Activated CD4-positive, alpha-beta memory T cell treated with anti-CD3 and anti-CD28 coated beads for 36 hours (primary cell): ENCODE measurements at regions not wholly inside any gene's neighbourhood (a gene's known extent, or its start where the extent isn't known, plus 50 kb on each side); places are given as distances from the start of the nearest gene placed in this dataset.

Experiments
- CTCF ChIA-PET: fragments of 350-600 bp; sonication (Branson Sonifier 250); formaldehyde crosslinking; loops from one replicate; lab custom pipeline; 2021; ENCODE audit warnings: antibody characterized with exemption, inconsistent platforms; lab: Charles Lee
- POLR2A ChIA-PET: fragments of 350-600 bp; sonication (Branson Sonifier 250); formaldehyde crosslinking; loops from one replicate; lab custom pipeline; 2021; ENCODE audit warnings: antibody characterized with exemption; lab: Charles Lee
- DNase-seq: peaks from one replicate; pipeline ENCODE4 v3.0.0-alpha.2; 2020
- H3K27ac Mint-ChIP-seq: one replicate; pipeline ENCODE4 v1.8.0; 2021; ENCODE audit warnings: mixed read lengths
- H3K27me3 Mint-ChIP-seq: one replicate; pipeline ENCODE4 v1.8.0; 2021; ENCODE audit warnings: mixed read lengths
- H3K36me3 Mint-ChIP-seq: one replicate; pipeline ENCODE4 v1.8.0; 2021; ENCODE audit warnings: mixed read lengths
- H3K4me1 Mint-ChIP-seq: one replicate; pipeline ENCODE4 v1.8.0; 2021; ENCODE audit warnings: low read depth, mixed read lengths
- H3K4me3 Mint-ChIP-seq: one replicate; pipeline ENCODE4 v1.8.0; 2021; ENCODE audit warnings: mild to moderate bottlenecking, mixed read lengths
- H3K9me3 Mint-ChIP-seq: one replicate; pipeline ENCODE4 v1.8.0; 2021; ENCODE audit warnings: mixed read lengths
- intact Hi-C: fragments of 100-400 bp; cut with micrococcal nuclease; formaldehyde crosslinking; loops from one replicate; pipeline ENCODE4 v1.15.1; 2023

- DNase-seq: no peak
- Mint-ChIP-seq H3K27me3 (no peaks in the 10 kb centered on the region), H3K4me3 (no peak overlapping the region), H3K9me3 (no peaks in the 10 kb centered on the region), H3K4me1 (peaks cover 13% of the 10 kb centered on the region), H3K27ac (no peak overlapping the region), H3K36me3 (no peaks in the 10 kb centered on the region)
- POLR2A ChIA-PET: no interaction called here
- intact Hi-C loops: no loop called here
- CTCF ChIA-PET: no interaction called here
These were observed 334.1 kb upstream of the KLF6 start for GRCh38 chr10:4119107-4119506.

- CTCF ChIA-PET: no interaction called here
- H3K4me3 Mint-ChIP-seq: no peak overlapping the region
- intact Hi-C loops: no loop called here
These were observed 332.6 kb upstream of the KLF6 start for GRCh38 chr10:4117604-4118003.

GRCh38 chr10:4111643-4112042 lies 326.6 kb upstream of the KLF6 start:
- Mint-ChIP-seq H3K27ac (no peak overlapping the region), H3K4me1 (peaks cover 2% of the 10 kb centered on the region), H3K36me3 (no peaks in the 10 kb centered on the region), H3K27me3 (peaks cover 2% of the 10 kb centered on the region), H3K9me3 (no peaks in the 10 kb centered on the region), H3K4me3 (no peak overlapping the region)
- ChIA-PET CTCF (no interaction called here), POLR2A (no interaction called here)
- no peak for DNase-seq
- intact Hi-C loops: no loop called here

More at GRCh38 chr10:4117604-4118003, 332.6 kb upstream of the KLF6 start:
- Mint-ChIP-seq H3K36me3 (no peaks in the 10 kb centered on the region), H3K4me1 (peaks cover 13% of the 10 kb centered on the region), H3K27ac (no peak overlapping the region), H3K27me3 (no peaks in the 10 kb centered on the region), H3K9me3 (no peaks in the 10 kb centered on the region)
- POLR2A ChIA-PET: no interaction called here
- no peak for DNase-seq

- H3K4me3 Mint-ChIP-seq: no peak overlapping the region
- POLR2A ChIA-PET: no interaction called here
- H3K36me3 Mint-ChIP-seq: no peaks in the 10 kb centered on the region
- H3K27me3 Mint-ChIP-seq: peaks cover 2% of the 10 kb centered on the region
- DNase-seq: no peak
- peaks cover 2% of the 10 kb centered on the region for H3K4me1 Mint-ChIP-seq
- H3K27ac Mint-ChIP-seq: no peak overlapping the region
- intact Hi-C loops: no loop called here
- CTCF ChIA-PET: no interaction called here
- H3K9me3 Mint-ChIP-seq: no peaks in the 10 kb centered on the region
These were observed 324.5 kb upstream of the KLF6 start for GRCh38 chr10:4109469-4109868.

GRCh38 chr10:4108693-4109092 lies 323.7 kb upstream of the KLF6 start:
- Mint-ChIP-seq H3K4me3 (no peak overlapping the region), H3K27ac (no peak overlapping the region), H3K36me3 (no peaks in the 10 kb centered on the region), H3K9me3 (no peaks in the 10 kb centered on the region), H3K4me1 (peaks cover 2% of the 10 kb centered on the region), H3K27me3 (peaks cover 2% of the 10 kb centered on the region)
- POLR2A ChIA-PET: no interaction called here
- intact Hi-C loops: no loop called here
- no peak for DNase-seq
- CTCF ChIA-PET: no interaction called here

GRCh38 chr10:4107285-4107851 lies 322.4 kb upstream of the KLF6 start:
- no peak overlapping the region for H3K27ac Mint-ChIP-seq
- ChIA-PET CTCF (no interaction called here), POLR2A (no interaction called here)
- DNase-seq: no peak
- no peaks in the 10 kb centered on the region for H3K36me3 Mint-ChIP-seq
- intact Hi-C loops: no loop called here
- no peaks in the 10 kb centered on the region for H3K9me3 Mint-ChIP-seq
- no peak overlapping the region for H3K4me3 Mint-ChIP-seq
- H3K4me1 Mint-ChIP-seq: peaks cover 8% of the 10 kb centered on the region
- H3K27me3 Mint-ChIP-seq: peaks cover 2% of the 10 kb centered on the region

- ChIA-PET CTCF (no interaction called here), POLR2A (no interaction called here)
- DNase-seq: no peak
- Mint-ChIP-seq H3K4me1 (peaks cover 16% of the 10 kb centered on the region), H3K9me3 (no peaks in the 10 kb centered on the region), H3K27me3 (no peaks in the 10 kb centered on the region), H3K4me3 (no peak overlapping the region), H3K36me3 (no peaks in the 10 kb centered on the region), H3K27ac (no peak overlapping the region)
- intact Hi-C loops: no loop called here
These were observed 318.6 kb upstream of the KLF6 start for GRCh38 chr10:4103603-4104002.

- Mint-ChIP-seq H3K27me3 (no peaks in the 10 kb centered on the region), H3K9me3 (no peaks in the 10 kb centered on the region), H3K36me3 (no peaks in the 10 kb centered on the region), H3K27ac (no peak overlapping the region), H3K4me3 (no peak overlapping the region), H3K4me1 (peaks cover 16% of the 10 kb centered on the region)
- ChIA-PET POLR2A (interaction anchor here (0.9 kb wide), 1 partner anchor 15 kb away, joined by 3 read pairs; no protein-coding TSS in a partner anchor), CTCF (no interaction called here)
- no peak for DNase-seq
- intact Hi-C loops: no loop called here
These were observed 317.9 kb upstream of the KLF6 start for GRCh38 chr10:4102802-4103344.

- DNase-seq: no peak
- Mint-ChIP-seq H3K4me3 (no peak overlapping the region), H3K4me1 (peaks cover 13% of the 10 kb centered on the region), H3K36me3 (no peaks in the 10 kb centered on the region), H3K27ac (no peak overlapping the region), H3K27me3 (no peaks in the 10 kb centered on the region), H3K9me3 (no peaks in the 10 kb centered on the region)
- CTCF ChIA-PET: no interaction called here
- intact Hi-C loops: no loop called here
- POLR2A ChIA-PET: interaction anchor here (0.9 kb wide), 1 partner anchor 14 kb away, joined by 3 read pairs; no protein-coding TSS in a partner anchor
These were observed 317.1 kb upstream of the KLF6 start for GRCh38 chr10:4101918-4102654.

- Mint-ChIP-seq H3K27ac (no peak overlapping the region), H3K36me3 (no peaks in the 10 kb centered on the region), H3K27me3 (no peaks in the 10 kb centered on the region), H3K4me3 (no peak overlapping the region), H3K4me1 (peaks cover 13% of the 10 kb centered on the region), H3K9me3 (no peaks in the 10 kb centered on the region)
- CTCF ChIA-PET: no interaction called here
- intact Hi-C loops: no loop called here
- no peak for DNase-seq
- POLR2A ChIA-PET: no interaction called here
These were observed 315.4 kb upstream of the KLF6 start for GRCh38 chr10:4100380-4100779.

- Mint-ChIP-seq H3K4me1 (peaks cover 13% of the 10 kb centered on the region), H3K36me3 (no peaks in the 10 kb centered on the region), H3K27me3 (no peaks in the 10 kb centered on the region), H3K9me3 (no peaks in the 10 kb centered on the region), H3K4me3 (no peak overlapping the region), H3K27ac (no peak overlapping the region)
- no peak for DNase-seq
- ChIA-PET POLR2A (no interaction called here), CTCF (no interaction called here)
- intact Hi-C loops: no loop called here
These were observed 314.2 kb upstream of the KLF6 start for GRCh38 chr10:4099202-4099601.

- intact Hi-C loops: no loop called here
- DNase-seq: no peak
- POLR2A ChIA-PET: no interaction called here
- Mint-ChIP-seq H3K4me3 (no peak overlapping the region), H3K4me1 (peaks cover 2% of the 10 kb centered on the region), H3K27ac (no peak overlapping the region), H3K9me3 (peaks cover 3% of the 10 kb centered on the region), H3K27me3 (no peaks in the 10 kb centered on the region), H3K36me3 (no peaks in the 10 kb centered on the region)
- CTCF ChIA-PET: no interaction called here
These were observed 310.3 kb upstream of the KLF6 start for GRCh38 chr10:4095166-4095917.
